ENCODE measurements at regions not wholly inside any gene's neighbourhood (a gene's known extent, or its start where the extent isn't known, plus 50 kb on each side); places are given as distances from the start of the nearest gene placed in this dataset.

- no peak for TF ChIP-seq EZH2phosphoT487 (IDR thresholded peaks at IDR 0.05; ENCODE audit: insufficient read depth, low read depth)
- no peak for TF ChIP-seq EZH2 (IDR thresholded peaks at IDR 0.05; ENCODE audit: insufficient read depth, poor library complexity, severe bottlenecking)
These were observed 83.6 kb downstream of the ATOH1 start for GRCh38 chr4:93912146-93912545.

Measured in GM23248 (cell line).